Panc1 (cell line): ENCODE measurements at regions not wholly inside any gene's neighbourhood (a gene's known extent, or its start where the extent isn't known, plus 50 kb on each side); places are given as distances from the start of the nearest gene placed in this dataset.

Source experiments
- POLR2AphosphoS5 ChIP-seq: IDR thresholded peaks from 2 replicates; pipeline ENCODE4 v1.6.1; 2012; ENCODE audit warnings: mild to moderate bottlenecking, low read depth, low read length, moderate library complexity
- SIN3A ChIP-seq: IDR thresholded peaks from 2 replicates; pipeline ENCODE4 v1.6.1; 2012; ENCODE audit warnings: low read depth, mild to moderate bottlenecking, low read length, moderate library complexity, borderline replicate concordance; ENCODE audit not compliant: insufficient read depth
- TF ChIP-seq, protein P1 (sequence below): fragments of 450-650 bp; IDR thresholded peaks from 2 replicates; pipeline ENCODE4 v1.5.1; 2017; ENCODE audit warnings: mild to moderate bottlenecking

- TF ChIP-seq, protein P1, sequence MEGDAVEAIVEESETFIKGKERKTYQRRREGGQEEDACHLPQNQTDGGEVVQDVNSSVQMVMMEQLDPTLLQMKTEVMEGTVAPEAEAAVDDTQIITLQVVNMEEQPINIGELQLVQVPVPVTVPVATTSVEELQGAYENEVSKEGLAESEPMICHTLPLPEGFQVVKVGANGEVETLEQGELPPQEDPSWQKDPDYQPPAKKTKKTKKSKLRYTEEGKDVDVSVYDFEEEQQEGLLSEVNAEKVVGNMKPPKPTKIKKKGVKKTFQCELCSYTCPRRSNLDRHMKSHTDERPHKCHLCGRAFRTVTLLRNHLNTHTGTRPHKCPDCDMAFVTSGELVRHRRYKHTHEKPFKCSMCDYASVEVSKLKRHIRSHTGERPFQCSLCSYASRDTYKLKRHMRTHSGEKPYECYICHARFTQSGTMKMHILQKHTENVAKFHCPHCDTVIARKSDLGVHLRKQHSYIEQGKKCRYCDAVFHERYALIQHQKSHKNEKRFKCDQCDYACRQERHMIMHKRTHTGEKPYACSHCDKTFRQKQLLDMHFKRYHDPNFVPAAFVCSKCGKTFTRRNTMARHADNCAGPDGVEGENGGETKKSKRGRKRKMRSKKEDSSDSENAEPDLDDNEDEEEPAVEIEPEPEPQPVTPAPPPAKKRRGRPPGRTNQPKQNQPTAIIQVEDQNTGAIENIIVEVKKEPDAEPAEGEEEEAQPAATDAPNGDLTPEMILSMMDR: no peak
- TF ChIP-seq SIN3A (no peak), POLR2AphosphoS5 (no peak)
Measured at GRCh38 chr3:22236490-22237270, 485.7 kb upstream of the ZNF385D start.
